ENCODE measurements at regions not wholly inside any gene's neighbourhood (a gene's known extent, or its start where the extent isn't known, plus 50 kb on each side); places are given as distances from the start of the nearest gene placed in this dataset.

- in situ Hi-C loops (cut with MboI; ENCODE audit: low sequenced_read_pairs): no loop called here
- no peaks in the 10 kb centered on the region for H4K20me1 ChIP-seq (ENCODE audit: insufficient read depth, low read length)
- intact Hi-C loops (cut with micrococcal nuclease): no loop called here
- peak overlapping the region; percentile 23; the same call in 1 of the 2 replicates for H3K4ac ChIP-seq (ENCODE audit: low read depth, low read length)
- H3K9me1 ChIP-seq (ENCODE audit: insufficient read depth, low read length): peaks cover 11% of the 10 kb centered on the region; the same call in 1 of the 2 replicates
- no peak overlapping the region for H4K5ac ChIP-seq (ENCODE audit: low read depth, low read length)
- no peaks in the 10 kb centered on the region for H3K9me3 ChIP-seq (ENCODE audit: control insufficient read depth, insufficient read depth, low read length)
- no peak overlapping the region for H4K8ac ChIP-seq (ENCODE audit: low read depth in 2 of 2, low read length in 2 of 2)
- H2AFZ ChIP-seq (replicated peaks; ENCODE audit: low read length, poor library complexity): no peak overlapping the region
- H3K27ac ChIP-seq (ENCODE audit: insufficient read depth, low read length): no peak overlapping the region
- H4K91ac ChIP-seq (ENCODE audit: insufficient read depth, low read depth, low read length): no peak overlapping the region
- DNase-seq (no peak), ATAC-seq (ENCODE audit: low read depth) (no peak)
- ChIA-PET POLR2A (ENCODE audit: unreplicated experiment) (no interaction called here), CTCF (no interaction called here)
- peak overlapping the region; percentile 1; the same call in 1 of the 2 replicates for H2AK5ac ChIP-seq (ENCODE audit: low read depth, low read length)
- peaks cover 13% of the 10 kb centered on the region for H3K4me1 ChIP-seq (ENCODE audit: control insufficient read depth, insufficient read depth, low read length)
- H3K4me2 ChIP-seq (ENCODE audit: low read depth, low read length): no peak overlapping the region
- no peak overlapping the region for H2BK15ac ChIP-seq (ENCODE audit: low read depth, low read length)
- H3K36me3 ChIP-seq (ENCODE audit: control insufficient read depth, insufficient read depth, low read length): no peaks in the 10 kb centered on the region
- peak overlapping the region; percentile 54; the same call in 1 of the 2 replicates for H2BK20ac ChIP-seq (ENCODE audit: low read depth, low read length)
- no TSS peak for BruUV-seq (replicated peaks)
- peak overlapping the region; percentile 56 for H2BK120ac ChIP-seq (ENCODE audit: low read depth, low read length)
- H2AK9ac ChIP-seq (replicated peaks; ENCODE audit: low read depth, low read length, poor library complexity): no peak overlapping the region
- H3K56ac ChIP-seq (ENCODE audit: extremely low read depth, insufficient read depth, low read length): no peak overlapping the region
- dilution Hi-C loops (cut with HindIII; ENCODE audit: low sequenced_read_pairs, unreplicated experiment): no loop called here
- no peak overlapping the region for H3K14ac ChIP-seq (replicated peaks; ENCODE audit: low read depth, low read length)
- WGBS, 2 experiments (ENCODE audit: extremely low coverage in 2 of 2, insufficient read length in 1 of 2): 57% methylated on average over 5 of the region's 13 CpGs; no CpG with 5 or more reads in 1 of the 2 experiments
- peak overlapping the region; percentile 40; the same call in 1 of the 2 replicates for H3K18ac ChIP-seq (ENCODE audit: low read depth, low read length)
- H3K27me3 ChIP-seq (ENCODE audit: control insufficient read depth, insufficient read depth, low read length): peaks cover 5% of the 10 kb centered on the region
- H3K79me1 ChIP-seq (ENCODE audit: low read depth in 1 of 2, low read length in 2 of 2): no peaks in the 10 kb centered on the region
- no peak overlapping the region for H2BK5ac ChIP-seq (ENCODE audit: low read depth, low read length, poor library complexity, severe bottlenecking)
- TF ChIP-seq BHLHE40 (IDR thresholded peaks at IDR 0.05; ENCODE audit: low read depth, low read length) (no peak), RAD21 (IDR thresholded peaks at IDR 0.05; ENCODE audit: low read length) (no peak)
- H3K4me3 ChIP-seq (ENCODE audit: insufficient read depth, low read depth, low read length): no peak overlapping the region
- no peak overlapping the region for H3K23ac ChIP-seq (ENCODE audit: low read depth, low read length)
- no peak overlapping the region for H3K9ac ChIP-seq (ENCODE audit: low read depth, low read length)
These were observed 202.0 kb downstream of the HRH4 start for GRCh38 chr18:24662412-24662821.
